H1 (cell line): ENCODE measurements at regions not wholly inside any gene's neighbourhood (a gene's known extent, or its start where the extent isn't known, plus 50 kb on each side); places are given as distances from the start of the nearest gene placed in this dataset.

Experiments used
- ATF3 ChIP-seq: IDR thresholded peaks from 2 replicates; pipeline ENCODE4 v1.6.1; 2011; ENCODE audit warnings: low read depth, mild to moderate bottlenecking, low read length; ENCODE audit not compliant: insufficient read depth
- CHD1 ChIP-seq: IDR thresholded peaks from 2 replicates; pipeline ENCODE4 v1.6.1; 2012; ENCODE audit warnings: low read depth, low read length, improper control_type of control experiment
- CREB1 ChIP-seq: IDR thresholded peaks from 2 replicates; pipeline ENCODE4 v1.6.1; 2012; ENCODE audit warnings: inconsistent platforms
- CTCF ChIP-seq, 3 experiments: IDR thresholded peaks; 1 replicate in 2 of 3; 2 replicates in 1 of 3; pipeline versions ENCODE4 v1.5.1 to v1.6.1; 2011; ENCODE audit warnings: low read length in 3 of 3, mild to moderate bottlenecking in 3 of 3, inconsistent platforms in 2 of 3, low read depth in 1 of 3, moderate library complexity in 1 of 3; ENCODE audit not compliant: insufficient read depth in 1 of 3; ENCODE audit errors: control extremely low read depth in 1 of 3
- EP300 ChIP-seq, 2 experiments: IDR thresholded peaks; 1 replicate in 1 of 2; 2 replicates in 1 of 2; pipeline ENCODE4 v1.6.1; 2011 to 2012; ENCODE audit warnings: low read depth in 2 of 2, low read length in 2 of 2, mild to moderate bottlenecking in 2 of 2, borderline replicate concordance in 1 of 2, inconsistent platforms in 1 of 2, moderate library complexity in 1 of 2
- JUN ChIP-seq: IDR thresholded peaks from 2 replicates; pipeline ENCODE4 v1.6.1; 2011; ENCODE audit warnings: low read depth, mild to moderate bottlenecking, improper control_type of control experiment, low read length
- POLR2A ChIP-seq, 2 experiments: IDR thresholded peaks; 1 replicate in 1 of 2; 2 replicates in 1 of 2; pipeline ENCODE4 v1.6.1; 2011; ENCODE audit warnings: low read depth in 2 of 2, low read length in 2 of 2, mild to moderate bottlenecking in 2 of 2; ENCODE audit errors: control extremely low read depth in 1 of 2
- RAD21 ChIP-seq, 2 experiments: IDR thresholded peaks in 1 of 2; conservative IDR thresholded peaks in 1 of 2; 2 replicates each; pipeline ENCODE4 v1.6.1; 2011; ENCODE audit warnings: low read depth in 2 of 2, low read length in 2 of 2, improper control_type of control experiment in 1 of 2, inconsistent platforms in 1 of 2, mild to moderate bottlenecking in 1 of 2, moderate library complexity in 1 of 2
- TAF1 ChIP-seq: IDR thresholded peaks from 2 replicates; pipeline ENCODE4 v1.6.1; 2011; ENCODE audit warnings: mild to moderate bottlenecking, low read depth, low read length
- TBP ChIP-seq: IDR thresholded peaks from 2 replicates; pipeline ENCODE4 v1.6.1; 2011; ENCODE audit warnings: low read depth, low read length, improper control_type of control experiment
- YY1 ChIP-seq: IDR thresholded peaks from 2 replicates; pipeline ENCODE4 v1.6.1; 2011; ENCODE audit warnings: low read depth, mild to moderate bottlenecking, low read length

- no peak for TF ChIP-seq TBP
- TF ChIP-seq CTCF (IDR thresholded peaks at IDR 0.05; ENCODE audit: control extremely low read depth in 1 of 3, insufficient read depth in 1 of 3, low read depth in 1 of 3, low read length in 3 of 3), result no peak
- no peak for TF ChIP-seq CHD1
- TF ChIP-seq EP300 (IDR thresholded peaks at IDR 0.05; ENCODE audit: borderline replicate concordance in 1 of 2, low read depth in 2 of 2, low read length in 2 of 2), result no peak
- TF ChIP-seq JUN, result no peak
- no peak for TF ChIP-seq CREB1
- no peak for TF ChIP-seq RAD21 (IDR thresholded peaks at IDR 0.05 in 1 of 2, conservative IDR thresholded peaks at IDR 0.05 in 1 of 2; ENCODE audit: low read depth in 2 of 2, low read length in 2 of 2)
- no peak for TF ChIP-seq TAF1
- no peak for TF ChIP-seq ATF3
- TF ChIP-seq YY1, result no peak
- TF ChIP-seq POLR2A (IDR thresholded peaks at IDR 0.05; ENCODE audit: control extremely low read depth in 1 of 2, low read depth in 2 of 2, low read length in 2 of 2), result no peak
Observed at GRCh38 chr4:156335721-156336120, 382.1 kb upstream of the CTSO start.
